PC-9 (cell line): ENCODE measurements at regions not wholly inside any gene's neighbourhood (a gene's known extent, or its start where the extent isn't known, plus 50 kb on each side); places are given as distances from the start of the nearest gene placed in this dataset.

ENCODE experiments used
- BruUV-seq: library from RNA; stranded (reverse); fragments of 400-500 nt; replicated peaks from 2 replicates; lab custom pipeline; 2021; lab: Mats Ljungman, UMichigan
- CTCF ChIA-PET: fragments of 300-600 bp; sonication (Branson Sonifier 250); formaldehyde crosslinking; loops from one replicate; lab custom pipeline; 2022; ENCODE audit warnings: antibody characterized with exemption; lab: Charles Lee
- POLR2A ChIA-PET: fragments of 300-600 bp; sonication (Branson Sonifier 250); formaldehyde crosslinking; loops from one replicate; lab custom pipeline; 2022; ENCODE audit warnings: antibody characterized with exemption; ENCODE audit not compliant: unreplicated experiment; lab: Charles Lee
- DNase-seq, 2 experiments: peaks; one replicate each; pipeline versions ENCODE4 v3.0.0 to v3.0.0-alpha.2; 2015 to 2022; ENCODE audit warnings: mixed read lengths in 1 of 2
- H2AFZ ChIP-seq: fragments of 200-600 bp; sonication (generic); 2 replicates; pipeline ENCODE4 v1.8.1; 2017; ENCODE audit warnings: antibody characterized with exemption
- H3F3A ChIP-seq: fragments of 200-600 bp; sonication (generic); 2 replicates; pipeline ENCODE4 v1.8.1; 2017; ENCODE audit warnings: antibody characterized with exemption, mild to moderate bottlenecking, low read depth; ENCODE audit not compliant: insufficient read depth
- H3K27ac ChIP-seq: fragments of 200-600 bp; sonication (generic); 2 replicates; pipeline ENCODE4 v1.6.1; 2016; ENCODE audit warnings: mixed run types
- H3K27me3 ChIP-seq: fragments of 200-600 bp; sonication (generic); 2 replicates; pipeline ENCODE4 v1.6.1; 2016; ENCODE audit warnings: low read depth, mixed run types; ENCODE audit not compliant: insufficient read depth
- H3K36me3 ChIP-seq: fragments of 200-600 bp; sonication (generic); 2 replicates; pipeline ENCODE4 v1.6.1; 2016; ENCODE audit warnings: low read depth, mixed run types
- H3K4me1 ChIP-seq: fragments of 200-600 bp; sonication (generic); replicated peaks from 2 replicates; pipeline ENCODE4 v1.6.1; 2016; ENCODE audit warnings: mixed run types; ENCODE audit not compliant: insufficient read depth
- H3K4me2 ChIP-seq: fragments of 200-600 bp; sonication (generic); 2 replicates; pipeline ENCODE4 v1.6.1; 2017; ENCODE audit warnings: mixed run types
- H3K4me3 ChIP-seq: fragments of 200-600 bp; sonication (generic); 2 replicates; pipeline ENCODE4 v1.6.1; 2016; ENCODE audit warnings: mixed run types
- H3K79me2 ChIP-seq: fragments of 200-600 bp; sonication (generic); 2 replicates; pipeline ENCODE4 v1.6.1; 2017; ENCODE audit warnings: low read depth, mixed run types
- H3K9me2 ChIP-seq: fragments of 200-600 bp; sonication (generic); 2 replicates; pipeline ENCODE4 v1.8.1; 2017; ENCODE audit warnings: mild to moderate bottlenecking; ENCODE audit not compliant: insufficient read depth
- H3K9me3 ChIP-seq: fragments of 200-600 bp; sonication (generic); 2 replicates; pipeline ENCODE4 v1.8.1; 2016; ENCODE audit warnings: low read depth; ENCODE audit not compliant: insufficient read depth
- H4K20me1 ChIP-seq: fragments of 200-600 bp; sonication (generic); 2 replicates; pipeline ENCODE4 v1.8.1; 2017; ENCODE audit not compliant: insufficient read depth
- CTCF ChIP-seq: fragments of 200-600 bp; sonication (generic); conservative IDR thresholded peaks from 2 replicates; pipeline ENCODE4 v1.6.1; 2017; ENCODE audit warnings: mixed run types, antibody characterized with exemption, mild to moderate bottlenecking, moderate library complexity
- EZH2 ChIP-seq: fragments of 200-600 bp; sonication (generic); IDR thresholded peaks from 2 replicates; pipeline ENCODE4 v1.8.0; 2017; ENCODE audit warnings: antibody characterized with exemption, low read depth
- intact Hi-C: fragments of 100-400 bp; cut with micrococcal nuclease; formaldehyde crosslinking; loops from one replicate; pipeline ENCODE4 v1.10.0; 2022; ENCODE audit not compliant: unreplicated experiment

- no TSS peak for BruUV-seq
- intact Hi-C loops = no loop called here
- POLR2A ChIA-PET = no interaction called here
- no peaks in the 10 kb centered on the region for H3K79me2 ChIP-seq
- no peaks in the 10 kb centered on the region for H3K9me3 ChIP-seq
- no peaks in the 10 kb centered on the region for H3K27me3 ChIP-seq
- H3K4me3 ChIP-seq = no peak overlapping the region
- H3K9me2 ChIP-seq = no peaks in the 10 kb centered on the region
- H3K27ac ChIP-seq = no peak overlapping the region
- H2AFZ ChIP-seq = no peak overlapping the region
- CTCF ChIA-PET = no interaction called here
- H3K4me2 ChIP-seq = no peak overlapping the region
- no peaks in the 10 kb centered on the region for H3K4me1 ChIP-seq
- no peaks in the 10 kb centered on the region for H4K20me1 ChIP-seq
- no peaks in the 10 kb centered on the region for H3F3A ChIP-seq
- TF ChIP-seq EZH2 (no peak), CTCF (no peak)
- H3K36me3 ChIP-seq = no peaks in the 10 kb centered on the region
- no peak for DNase-seq
Observed at GRCh38 chrX:137426695-137427425, 139.1 kb upstream of the ZIC3 start.

DNA sequence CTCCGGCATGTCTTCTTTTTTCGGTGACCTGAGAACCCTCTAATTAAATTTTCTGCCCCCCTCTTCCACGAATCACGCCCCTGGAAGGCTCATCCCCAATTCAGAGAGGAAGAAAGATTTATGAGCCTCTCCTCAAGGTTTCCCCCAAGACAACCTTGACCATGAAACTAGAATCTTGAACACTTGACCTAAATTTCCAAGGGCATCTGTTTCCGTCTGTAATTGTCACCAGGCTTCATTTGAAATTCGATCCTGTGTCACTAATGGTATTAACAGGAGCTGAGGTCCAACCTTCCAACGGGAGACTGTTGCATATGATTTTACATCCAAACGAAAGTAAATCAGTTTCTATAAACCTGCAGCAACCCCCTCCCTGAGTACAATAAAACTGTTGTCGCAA is 139.9 kb upstream of the ZIC3 start:
- Histone ChIP-seq H3F3A (no peaks in the 10 kb centered on the region), H3K27ac (no peak overlapping the region), H3K36me3 (no peaks in the 10 kb centered on the region), H3K27me3 (no peaks in the 10 kb centered on the region), H3K9me2 (no peaks in the 10 kb centered on the region), H3K9me3 (no peaks in the 10 kb centered on the region), H4K20me1 (no peaks in the 10 kb centered on the region), H3K79me2 (no peaks in the 10 kb centered on the region), H3K4me2 (no peak overlapping the region), H3K4me1 (no peaks in the 10 kb centered on the region), H3K4me3 (no peak overlapping the region), H2AFZ (no peak overlapping the region)
- ChIA-PET CTCF (no interaction called here), POLR2A (no interaction called here)
- DNase-seq = no peak
- BruUV-seq = no TSS peak
- intact Hi-C loops = no loop called here
- TF ChIP-seq CTCF = no peak
- no peak for TF ChIP-seq EZH2

DNA sequence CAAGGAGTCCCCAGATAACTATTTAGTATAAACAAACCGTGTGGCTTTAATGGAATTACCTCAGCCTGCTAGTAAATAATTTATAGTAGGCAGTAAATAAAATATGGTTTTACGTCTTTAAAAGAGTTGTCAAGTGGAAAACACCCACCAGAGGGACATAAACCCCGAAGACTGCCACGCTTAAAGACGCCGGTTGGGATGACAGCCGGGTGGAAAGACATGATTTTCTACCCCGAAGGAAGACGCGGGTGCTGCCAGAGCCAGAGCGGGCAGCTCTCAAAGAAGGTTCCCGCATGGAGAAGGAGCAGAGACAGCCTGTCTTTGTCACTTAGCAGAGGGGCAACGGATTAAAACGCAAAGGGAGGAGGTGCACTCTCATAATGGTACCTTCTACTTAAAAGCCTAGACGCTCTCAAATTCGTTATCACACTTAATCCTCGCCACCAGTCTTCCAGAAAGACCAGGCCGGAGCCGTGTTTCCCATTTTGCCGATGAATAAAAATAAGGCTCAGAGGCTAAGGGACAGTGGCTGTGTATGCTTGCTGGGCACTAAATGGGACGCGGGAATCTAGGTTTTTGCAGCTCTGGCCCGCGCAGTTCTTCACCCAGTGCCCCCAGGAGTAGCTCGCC is 140.5 kb upstream of the ZIC3 start:
- CTCF ChIA-PET = no interaction called here
- intact Hi-C loops = no loop called here
- H3K9me3 ChIP-seq = no peaks in the 10 kb centered on the region
- H3K36me3 ChIP-seq = no peaks in the 10 kb centered on the region
- H3K9me2 ChIP-seq = no peaks in the 10 kb centered on the region
- no TSS peak for BruUV-seq
- TF ChIP-seq EZH2 (no peak), CTCF (no peak)
- no peaks in the 10 kb centered on the region for H4K20me1 ChIP-seq
- no peak overlapping the region for H3K4me3 ChIP-seq
- no peak for DNase-seq
- H2AFZ ChIP-seq = no peak overlapping the region
- H3K27me3 ChIP-seq = no peaks in the 10 kb centered on the region
- no peak overlapping the region for H3K27ac ChIP-seq
- POLR2A ChIA-PET = no interaction called here
- no peaks in the 10 kb centered on the region for H3F3A ChIP-seq
- no peaks in the 10 kb centered on the region for H3K4me1 ChIP-seq
- H3K4me2 ChIP-seq = no peak overlapping the region
- H3K79me2 ChIP-seq = no peaks in the 10 kb centered on the region
